ENCODE measurements at regions not wholly inside any gene's neighbourhood (a gene's known extent, or its start where the extent isn't known, plus 50 kb on each side); places are given as distances from the start of the nearest gene placed in this dataset.

DNA sequence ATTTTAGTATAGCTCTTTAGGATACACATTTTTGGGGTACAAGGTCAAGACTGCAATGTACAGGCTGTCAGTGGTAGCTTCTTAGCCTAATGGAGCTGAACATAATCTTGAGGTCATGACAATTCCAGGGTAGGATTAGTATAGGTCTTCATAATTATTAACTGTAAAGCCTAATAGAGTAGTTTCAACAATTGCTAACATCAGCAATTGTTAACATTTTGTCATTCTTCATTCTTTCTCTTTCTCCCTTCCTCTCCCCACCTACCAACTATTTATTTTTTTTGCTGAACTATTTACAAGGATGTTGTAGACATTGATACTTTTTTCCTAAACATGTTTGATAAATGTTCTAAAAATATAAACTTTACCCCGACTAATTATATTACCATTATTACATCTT lies 461.3 kb upstream of the DCC start:
- H2BK20ac ChIP-seq (ENCODE audit: low read length), result no peak overlapping the region
- H3K4me2 ChIP-seq (ENCODE audit: insufficient read depth in 1 of 2, low read depth in 2 of 2, low read length in 2 of 2), result no peak overlapping the region
- no peaks in the 10 kb centered on the region for H3K9me3 ChIP-seq (ENCODE audit: insufficient read depth in 2 of 2, low read depth in 1 of 2, low read length in 1 of 2)
- H2BK15ac ChIP-seq (ENCODE audit: low read length), result no peak overlapping the region
- H2BK5ac ChIP-seq (ENCODE audit: low read depth, low read length), result no peak overlapping the region
- ChIA-PET CTCF (ENCODE audit: partially characterized antibody) (no interaction called here), POLR2A (ENCODE audit: partially characterized antibody) (no interaction called here)
- no peak for FAIRE-seq
- H4K91ac ChIP-seq (replicated peaks; ENCODE audit: insufficient read length, low read length), result no peak overlapping the region
- H3K23me2 ChIP-seq (ENCODE audit: low read depth, low read length), result no peaks in the 10 kb centered on the region
- no peaks in the 10 kb centered on the region for H3K4me1 ChIP-seq (replicated peaks in 1 of 4; ENCODE audit: control insufficient read depth in 3 of 4, insufficient read depth in 4 of 4, low read length in 3 of 4)
- no peaks in the 10 kb centered on the region for H3K36me3 ChIP-seq (ENCODE audit: control insufficient read depth in 2 of 4, insufficient read depth in 4 of 4, low read length in 3 of 4)
- no peaks in the 10 kb centered on the region for H4K20me1 ChIP-seq (replicated peaks in 1 of 2; ENCODE audit: control insufficient read depth in 1 of 2, insufficient read depth in 2 of 2, low read length in 2 of 2)
- no peak overlapping the region for H3K14ac ChIP-seq (ENCODE audit: insufficient read length)
- no peak overlapping the region for H3K9ac ChIP-seq (replicated peaks in 1 of 4; ENCODE audit: extremely low read depth in 1 of 4, low read depth in 3 of 4, low read length in 3 of 4)
- no peak overlapping the region for H3K27ac ChIP-seq (ENCODE audit: low read depth, low read length)
- no peak overlapping the region for H3K4me3 ChIP-seq (ENCODE audit: extremely low read depth in 1 of 4, insufficient read depth in 2 of 4, low read depth in 3 of 4, low read length in 4 of 4)
- no peak overlapping the region for H2AFZ ChIP-seq (ENCODE audit: low read length)
- no peak overlapping the region for H4K8ac ChIP-seq (ENCODE audit: extremely low read depth, insufficient read depth, low read length)
- H2AK5ac ChIP-seq (ENCODE audit: low read depth, low read length), result no peak overlapping the region
- no peak overlapping the region for H2BK12ac ChIP-seq (ENCODE audit: low read depth, low read length)
- no peak overlapping the region for H4K5ac ChIP-seq (ENCODE audit: insufficient read length, low read depth, low read length)
- no peaks in the 10 kb centered on the region for H3K79me2 ChIP-seq (ENCODE audit: control insufficient read depth in 1 of 2, insufficient read depth in 2 of 2, low read length in 2 of 2)
- no peak overlapping the region for H3K4ac ChIP-seq (replicated peaks; ENCODE audit: insufficient read length, low read depth, low read length)
- DNase-seq (ENCODE audit: low read depth in 1 of 2, low spot score in 2 of 2), result no peak
- 85% methylated on average over 1 of the region's 1 CpG; no CpG with 5 or more reads in 1 of the 2 experiments for WGBS, 2 experiments (ENCODE audit: extremely low coverage in 1 of 2, insufficient coverage in 1 of 2, insufficient read length in 1 of 2, insufficient replicate concordance in 2 of 2, low coverage in 1 of 2, low lambda C conversion rate in 2 of 2, missing lambda C conversion rate in 1 of 2)
- no peak overlapping the region for H2BK120ac ChIP-seq (replicated peaks; ENCODE audit: low read depth, low read length)
- no peaks in the 10 kb centered on the region; a peak in 1 of 7 replicates for H3K27me3 ChIP-seq (replicated peaks in 1 of 4; ENCODE audit: control insufficient read depth in 3 of 4, extremely low read depth in 1 of 4, insufficient read depth in 3 of 4, low read length in 3 of 4)
- no peak overlapping the region for H3K23ac ChIP-seq (ENCODE audit: insufficient read length)
- H3K79me1 ChIP-seq (ENCODE audit: low read depth, low read length), result no peaks in the 10 kb centered on the region
- H3K18ac ChIP-seq (ENCODE audit: extremely low read depth, low read length), result no peak overlapping the region
- no peak overlapping the region for H3K56ac ChIP-seq (replicated peaks; ENCODE audit: insufficient read length, low read depth, low read length)
- TF ChIP-seq PHF8 (conservative IDR thresholded peaks at IDR 0.05; ENCODE audit: low read depth, low read length) (no peak), EGR1 (IDR thresholded peaks at IDR 0.05; ENCODE audit: borderline replicate concordance, low read depth, low read length) (no peak), RXRA (IDR thresholded peaks at IDR 0.05; ENCODE audit: insufficient read depth, low read depth, low read length) (no peak), NRF1 (IDR thresholded peaks at IDR 0.05; ENCODE audit: low read depth, low read length) (no peak), TAF7 (optimal IDR thresholded peaks at IDR 0.05; ENCODE audit: borderline replicate concordance, low read depth, low read length) (no peak), SIN3A (conservative IDR thresholded peaks at IDR 0.05 in 1 of 2, IDR thresholded peaks at IDR 0.05 in 1 of 2; ENCODE audit: low read depth in 1 of 2, low read length in 2 of 2) (no peak), BCL11A (IDR thresholded peaks at IDR 0.05; ENCODE audit: low read depth in 2 of 2, low read length in 2 of 2) (no peak), YY1 (IDR thresholded peaks at IDR 0.05; ENCODE audit: low read depth, low read length) (no peak), POLR2A (IDR thresholded peaks at IDR 0.05; ENCODE audit: control extremely low read depth in 1 of 2, low read depth in 2 of 2, low read length in 2 of 2) (no peak), SAP30 (IDR thresholded peaks at IDR 0.05; ENCODE audit: insufficient read depth, insufficient replicate concordance, low read length) (no peak), FOSL1 (IDR thresholded peaks at IDR 0.05; ENCODE audit: insufficient read depth, low read depth, low read length) (no peak), ATF3 (IDR thresholded peaks at IDR 0.05; ENCODE audit: insufficient read depth, low read depth, low read length) (no peak)
- TF ChIP-seq, protein P1, sequence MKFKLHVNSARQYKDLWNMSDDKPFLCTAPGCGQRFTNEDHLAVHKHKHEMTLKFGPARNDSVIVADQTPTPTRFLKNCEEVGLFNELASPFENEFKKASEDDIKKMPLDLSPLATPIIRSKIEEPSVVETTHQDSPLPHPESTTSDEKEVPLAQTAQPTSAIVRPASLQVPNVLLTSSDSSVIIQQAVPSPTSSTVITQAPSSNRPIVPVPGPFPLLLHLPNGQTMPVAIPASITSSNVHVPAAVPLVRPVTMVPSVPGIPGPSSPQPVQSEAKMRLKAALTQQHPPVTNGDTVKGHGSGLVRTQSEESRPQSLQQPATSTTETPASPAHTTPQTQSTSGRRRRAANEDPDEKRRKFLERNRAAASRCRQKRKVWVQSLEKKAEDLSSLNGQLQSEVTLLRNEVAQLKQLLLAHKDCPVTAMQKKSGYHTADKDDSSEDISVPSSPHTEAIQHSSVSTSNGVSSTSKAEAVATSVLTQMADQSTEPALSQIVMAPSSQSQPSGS (IDR thresholded peaks at IDR 0.05; ENCODE audit: low read length), result no peak
